ENCODE measurements at regions not wholly inside any gene's neighbourhood (a gene's known extent, or its start where the extent isn't known, plus 50 kb on each side); places are given as distances from the start of the nearest gene placed in this dataset.
A peak's percentile ranks its signal among the peaks of the same experiment; 100 is the strongest.

DNA sequence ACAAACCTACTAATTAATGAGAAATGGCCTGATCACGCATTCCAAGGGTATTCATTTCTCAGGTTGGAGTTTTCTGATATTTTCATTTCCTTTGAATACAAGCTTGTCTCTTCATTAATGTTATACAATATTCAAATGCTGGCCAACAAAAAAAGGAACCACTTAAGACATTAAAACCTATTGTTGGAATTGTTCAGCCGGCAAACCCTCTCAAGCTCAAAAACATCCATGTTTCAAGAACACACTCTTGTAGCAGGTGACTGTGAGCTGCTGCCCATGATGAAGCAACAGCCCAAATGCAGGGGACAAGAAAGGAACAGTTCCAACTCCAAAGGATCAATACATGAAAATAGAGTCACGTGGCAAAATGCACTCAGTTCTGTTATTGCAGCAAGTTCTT is 454.5 kb downstream of the BCL11A start:
- Histone ChIP-seq H3K4me3 (no peak overlapping the region), H3K9me3 (no peaks in the 10 kb centered on the region), H3K4me1 (ENCODE audit: low read depth) (peaks cover 2% of the 10 kb centered on the region), H3K36me3 (ENCODE audit: low read depth) (no peaks in the 10 kb centered on the region)
- intact Hi-C loops (cut with DNase I, micrococcal nuclease): no loop called here
- no peak for DNase-seq
- no peak for ATAC-seq
- TF ChIP-seq, protein P1, sequence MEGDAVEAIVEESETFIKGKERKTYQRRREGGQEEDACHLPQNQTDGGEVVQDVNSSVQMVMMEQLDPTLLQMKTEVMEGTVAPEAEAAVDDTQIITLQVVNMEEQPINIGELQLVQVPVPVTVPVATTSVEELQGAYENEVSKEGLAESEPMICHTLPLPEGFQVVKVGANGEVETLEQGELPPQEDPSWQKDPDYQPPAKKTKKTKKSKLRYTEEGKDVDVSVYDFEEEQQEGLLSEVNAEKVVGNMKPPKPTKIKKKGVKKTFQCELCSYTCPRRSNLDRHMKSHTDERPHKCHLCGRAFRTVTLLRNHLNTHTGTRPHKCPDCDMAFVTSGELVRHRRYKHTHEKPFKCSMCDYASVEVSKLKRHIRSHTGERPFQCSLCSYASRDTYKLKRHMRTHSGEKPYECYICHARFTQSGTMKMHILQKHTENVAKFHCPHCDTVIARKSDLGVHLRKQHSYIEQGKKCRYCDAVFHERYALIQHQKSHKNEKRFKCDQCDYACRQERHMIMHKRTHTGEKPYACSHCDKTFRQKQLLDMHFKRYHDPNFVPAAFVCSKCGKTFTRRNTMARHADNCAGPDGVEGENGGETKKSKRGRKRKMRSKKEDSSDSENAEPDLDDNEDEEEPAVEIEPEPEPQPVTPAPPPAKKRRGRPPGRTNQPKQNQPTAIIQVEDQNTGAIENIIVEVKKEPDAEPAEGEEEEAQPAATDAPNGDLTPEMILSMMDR (IDR thresholded peaks at IDR 0.05): no peak

DNA sequence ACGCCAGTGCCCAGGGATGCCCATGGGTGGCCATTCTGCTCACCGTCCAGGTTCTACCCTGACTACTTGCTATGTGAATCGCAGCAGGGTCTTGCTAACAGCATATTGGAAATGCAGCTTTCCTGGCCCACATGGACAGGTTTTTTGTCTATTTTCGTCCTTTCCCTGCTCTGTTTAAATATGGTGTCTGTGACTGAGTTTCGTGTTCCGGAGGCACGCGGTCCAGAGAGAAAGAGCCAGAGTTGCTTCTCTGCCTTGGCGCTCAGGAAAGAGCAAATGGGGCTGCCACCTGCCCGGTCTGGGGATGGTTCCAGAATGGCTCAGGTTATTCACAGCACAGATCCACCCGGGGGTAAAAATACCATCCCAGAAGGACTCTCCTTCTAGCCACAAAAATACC is 456.2 kb downstream of the BCL11A start:
- Histone ChIP-seq H3K4me1 (ENCODE audit: low read depth) (peaks cover 6% of the 10 kb centered on the region), H3K9me3 (no peaks in the 10 kb centered on the region), H3K4me3 (no peak overlapping the region), H3K36me3 (ENCODE audit: low read depth) (no peaks in the 10 kb centered on the region)
- TF ChIP-seq, protein P1 (IDR thresholded peaks at IDR 0.05): no peak
- peak in 1 of 3 donors; percentile 42 for DNase-seq
- intact Hi-C loops (cut with DNase I, micrococcal nuclease): no loop called here
- ATAC-seq: no peak

DNA sequence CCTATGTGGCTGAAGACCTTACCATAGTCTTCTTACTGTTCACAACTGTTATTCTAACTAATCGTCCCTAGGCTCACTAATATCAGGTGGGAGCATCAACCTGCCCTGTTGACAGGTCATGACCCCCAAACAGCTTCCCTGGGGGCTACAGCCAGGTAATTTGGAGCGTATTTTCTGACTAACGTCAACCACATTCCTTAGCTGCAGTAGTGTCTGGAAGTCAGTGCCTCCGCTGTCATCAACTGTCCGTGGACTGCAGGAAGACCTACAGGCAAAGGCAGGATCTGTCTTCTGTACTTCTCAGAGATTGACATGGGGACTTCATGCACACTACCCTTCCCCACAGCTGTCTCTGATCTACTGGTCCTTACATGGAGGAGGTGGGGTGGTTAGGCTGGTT is 456.9 kb downstream of the BCL11A start:
- TF ChIP-seq, protein P1 (IDR thresholded peaks at IDR 0.05): no peak
- H3K4me3 ChIP-seq: no peak overlapping the region
- peaks cover 9% of the 10 kb centered on the region for H3K4me1 ChIP-seq (ENCODE audit: low read depth)
- no peak for DNase-seq
- ATAC-seq: no peak
- H3K36me3 ChIP-seq (ENCODE audit: low read depth): no peaks in the 10 kb centered on the region
- intact Hi-C loops (cut with DNase I, micrococcal nuclease): no loop called here
- H3K9me3 ChIP-seq: no peaks in the 10 kb centered on the region

DNA sequence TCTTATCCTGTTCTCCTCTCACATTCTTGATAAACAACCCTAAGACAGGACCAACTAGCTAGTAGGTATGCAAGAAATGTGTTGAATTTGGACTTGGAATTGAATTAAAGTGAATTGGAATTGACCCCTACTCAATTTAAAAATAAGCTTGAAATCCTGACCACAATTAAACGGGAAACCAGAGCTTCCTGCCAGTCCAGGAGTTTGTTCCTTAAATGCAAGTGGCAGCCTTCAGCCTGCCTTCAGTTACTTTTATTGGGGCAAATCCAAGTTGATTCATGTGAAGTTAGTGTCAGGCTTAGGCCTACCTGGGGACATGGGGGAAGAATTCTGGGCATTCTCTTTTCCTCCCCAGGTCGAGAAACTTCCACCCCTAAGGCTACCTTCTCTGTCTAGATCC is 457.6 kb downstream of the BCL11A start:
- H3K4me1 ChIP-seq (ENCODE audit: low read depth): peaks cover 16% of the 10 kb centered on the region
- DNase-seq (no peak), ATAC-seq (no peak)
- no peak overlapping the region for H3K4me3 ChIP-seq
- no peaks in the 10 kb centered on the region for H3K9me3 ChIP-seq
- intact Hi-C loops (cut with DNase I, micrococcal nuclease): no loop called here
- TF ChIP-seq, protein P1 (IDR thresholded peaks at IDR 0.05): no peak
- no peaks in the 10 kb centered on the region for H3K36me3 ChIP-seq (ENCODE audit: low read depth)

DNA sequence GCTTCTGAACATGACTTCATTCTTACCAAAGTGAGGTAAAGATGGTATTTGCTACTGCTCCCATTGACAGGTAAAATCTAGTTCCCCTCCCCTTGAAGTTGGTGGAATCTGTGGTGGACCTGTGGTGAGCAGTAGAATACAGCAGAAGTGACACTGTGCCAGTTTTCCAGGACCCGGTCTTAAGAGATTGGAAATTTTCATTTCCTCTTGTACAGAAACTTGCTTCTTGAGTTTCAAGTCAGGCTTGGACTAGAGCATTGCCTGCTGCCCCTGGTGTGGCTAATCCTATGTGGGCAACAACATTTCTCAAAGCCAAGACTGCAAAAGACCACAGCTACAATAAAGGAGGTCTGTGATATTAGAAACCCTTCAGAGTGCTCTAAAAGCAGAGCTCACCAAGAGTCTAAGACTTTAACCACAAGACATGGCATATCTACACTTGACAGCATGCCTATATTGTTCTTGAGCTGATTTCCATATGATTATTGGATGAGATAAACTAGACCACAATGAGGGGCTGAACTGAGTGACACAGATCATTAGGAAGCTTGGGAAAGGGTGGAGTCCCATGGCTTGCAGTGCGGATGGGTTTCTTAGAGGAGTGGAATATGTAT is 458.1 kb downstream of the BCL11A start:
- intact Hi-C loops (cut with DNase I, micrococcal nuclease): no loop called here
- TF ChIP-seq, protein P1 (IDR thresholded peaks at IDR 0.05): no peak
- Histone ChIP-seq H3K36me3 (ENCODE audit: low read depth) (no peaks in the 10 kb centered on the region), H3K4me3 (no peak overlapping the region), H3K4me1 (ENCODE audit: low read depth) (peaks cover 16% of the 10 kb centered on the region), H3K9me3 (no peaks in the 10 kb centered on the region)
- ATAC-seq: no peak
- no peak for DNase-seq
